ENCODE measurements at regions not wholly inside any gene's neighbourhood (a gene's known extent, or its start where the extent isn't known, plus 50 kb on each side); places are given as distances from the start of the nearest gene placed in this dataset.

GRCh38 chr5:2684606-2685005, 66.9 kb downstream of the IRX2 start:
- no peak for TF ChIP-seq CTCF (IDR thresholded peaks at IDR 0.05)
- TF ChIP-seq EP300 (IDR thresholded peaks at IDR 0.05), result no peak
